GM04503 (cell line): ENCODE measurements at regions not wholly inside any gene's neighbourhood (a gene's known extent, or its start where the extent isn't known, plus 50 kb on each side); places are given as distances from the start of the nearest gene placed in this dataset.
A peak's percentile ranks its signal among the peaks of the same experiment; 100 is the strongest.

Experiments used
- DNase-seq: peaks from one replicate; pipeline ENCODE4 v3.0.0-alpha.2; 2012; ENCODE audit warnings: low read depth

- no peak for DNase-seq
These were observed 53.0 kb upstream of the SMOX start for GRCh38 chr20:4095639-4096038.

DNA sequence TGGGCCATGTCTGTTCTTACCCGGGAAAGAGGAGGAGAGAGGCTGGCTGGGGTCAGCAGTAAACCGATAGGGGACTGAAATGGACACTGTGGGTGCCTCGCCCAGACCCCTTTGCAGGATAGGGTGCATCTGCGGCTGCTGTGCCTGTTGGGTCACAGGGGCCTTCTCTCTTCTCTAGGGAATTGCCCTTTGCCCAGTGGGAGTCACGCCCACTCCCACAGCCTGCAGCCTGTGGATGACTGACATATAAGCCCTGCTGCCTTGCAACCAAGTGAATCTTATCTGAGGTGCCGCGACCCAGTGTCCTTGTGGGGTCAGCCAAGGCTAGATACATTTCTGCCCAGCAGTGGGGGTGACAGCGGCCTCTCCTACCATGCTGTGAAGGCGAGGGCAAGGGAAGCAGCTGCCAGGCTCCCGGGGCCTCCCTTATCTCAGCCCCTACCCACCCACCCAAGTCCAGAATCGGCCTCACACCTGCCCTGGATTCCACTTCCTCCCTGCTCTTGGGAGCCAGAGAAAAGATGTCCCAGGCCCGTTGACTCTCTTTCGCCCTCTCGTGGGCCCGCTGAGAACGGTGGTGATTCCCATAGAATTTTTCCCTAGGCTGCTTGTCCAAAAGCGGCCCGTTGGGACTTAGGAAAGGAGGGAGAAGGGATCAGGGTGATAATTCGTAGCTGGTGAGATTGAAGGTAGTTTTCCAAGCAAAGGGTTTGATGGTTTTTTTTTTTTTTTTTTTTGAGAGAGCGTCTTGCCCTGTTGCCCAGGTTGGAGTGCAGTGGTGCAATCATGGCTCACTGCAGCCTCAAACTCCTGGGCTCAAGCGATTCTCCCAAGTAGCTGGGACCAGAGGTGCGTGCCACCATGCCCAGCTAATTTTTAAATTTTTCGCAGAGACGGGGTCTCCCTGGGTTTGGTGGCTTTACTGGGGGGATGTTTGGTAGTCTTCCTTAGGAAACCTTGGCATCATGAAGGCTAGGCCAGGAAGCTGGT lies 56.8 kb upstream of the SMOX start:
- no peak for DNase-seq

DNA sequence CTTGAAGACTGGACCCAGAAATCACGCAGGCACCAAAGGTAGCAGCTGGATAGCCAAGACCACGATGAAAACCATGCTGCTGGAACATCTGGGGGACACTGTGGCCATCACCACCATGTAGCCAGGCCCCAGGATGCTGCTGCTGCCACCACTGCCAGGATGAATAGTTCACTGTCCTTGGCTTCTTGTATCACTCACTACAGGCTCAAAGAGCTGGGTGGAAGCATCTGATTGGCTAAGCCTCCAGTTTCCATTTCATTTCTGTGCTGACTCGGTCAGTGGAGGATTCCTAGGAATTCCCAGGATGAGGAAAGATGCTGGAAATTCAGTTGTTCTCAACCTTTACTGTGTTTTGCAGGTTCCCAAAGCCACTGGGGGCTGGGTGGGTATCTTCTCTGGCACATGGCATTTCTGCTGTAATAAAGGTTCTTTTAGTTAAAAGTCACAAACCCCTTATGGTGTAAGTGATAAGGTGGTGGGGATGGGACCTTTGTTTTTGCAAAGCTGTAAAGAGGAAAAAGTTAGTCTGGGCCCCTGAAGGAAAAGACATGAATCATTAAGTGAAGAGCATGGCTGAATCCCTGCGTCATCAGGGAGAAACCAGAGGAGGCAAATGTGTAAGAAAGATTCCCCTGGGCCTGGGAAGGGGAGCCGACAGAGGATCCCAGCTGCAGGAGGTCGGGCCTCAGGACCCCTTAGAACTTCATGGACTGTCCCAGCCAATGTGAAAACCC lies 57.7 kb upstream of the SMOX start:
- DNase-seq = peak; percentile 53

DNA sequence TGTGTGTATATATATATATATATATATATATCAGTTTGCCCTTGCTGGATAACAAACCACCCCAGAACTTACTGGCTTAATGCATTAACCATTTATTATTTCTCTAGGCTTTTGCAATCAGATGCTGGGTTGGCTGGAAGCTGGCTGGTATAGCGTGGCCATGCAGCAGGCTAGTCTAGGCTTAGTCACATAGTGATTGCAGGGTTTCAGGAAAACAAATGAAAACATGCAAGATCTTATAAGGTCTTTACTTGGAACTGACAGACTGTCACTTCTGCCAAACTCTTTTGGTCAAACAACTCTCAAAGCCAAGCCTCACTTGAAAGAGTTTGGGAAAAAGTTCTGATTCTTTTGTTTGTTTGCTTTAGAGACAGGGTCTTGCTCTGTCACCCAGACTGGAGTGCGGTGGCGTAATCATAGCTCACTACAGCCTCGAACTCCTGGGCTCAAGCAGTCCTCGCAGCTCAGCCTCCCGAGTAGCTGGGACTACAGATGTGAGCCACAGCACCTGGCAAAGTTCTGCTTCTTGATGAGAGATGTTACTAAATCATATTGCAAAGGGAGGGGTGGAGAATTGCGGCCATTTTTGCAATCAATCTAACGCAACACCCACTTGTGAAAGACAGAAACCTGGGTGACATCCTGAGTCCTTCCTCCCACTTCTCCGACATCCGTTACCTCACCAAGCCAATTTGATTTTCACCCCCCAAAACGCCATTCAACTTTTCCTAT lies 58.7 kb upstream of the SMOX start:
- DNase-seq = no peak

DNA sequence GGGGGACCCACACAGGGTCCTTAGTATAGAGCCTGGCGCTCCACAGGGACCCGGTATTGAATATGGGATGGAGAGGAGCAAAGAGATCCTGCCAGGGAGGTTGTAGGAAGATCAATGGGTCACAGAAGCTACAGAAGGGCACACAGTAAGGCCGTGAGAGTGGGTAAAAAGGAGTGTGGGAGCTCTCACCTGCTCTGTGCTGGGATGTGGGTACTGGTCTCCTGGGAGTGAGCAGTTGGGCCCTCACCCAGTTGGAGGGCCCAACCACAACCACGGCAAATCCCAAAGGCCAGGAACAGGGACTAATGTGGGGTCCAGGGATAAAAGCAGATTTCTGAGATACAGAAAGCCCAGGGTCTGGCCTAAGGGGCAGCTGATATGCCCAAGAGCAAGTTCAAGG lies 59.9 kb upstream of the SMOX start:
- no peak for DNase-seq

- DNase-seq = no peak
These were observed 60.7 kb upstream of the SMOX start for GRCh38 chr20:4087923-4088322.

GRCh38 chr20:4086771-4087687 lies 61.6 kb upstream of the SMOX start:
- DNase-seq = no peak

GRCh38 chr20:4084721-4085120 lies 63.9 kb upstream of the SMOX start:
- no peak for DNase-seq

- DNase-seq = no peak
These were observed 64.5 kb upstream of the SMOX start for GRCh38 chr20:4084096-4084495.

- DNase-seq = no peak
These were observed 65.3 kb upstream of the SMOX start for GRCh38 chr20:4083098-4083865.

DNA sequence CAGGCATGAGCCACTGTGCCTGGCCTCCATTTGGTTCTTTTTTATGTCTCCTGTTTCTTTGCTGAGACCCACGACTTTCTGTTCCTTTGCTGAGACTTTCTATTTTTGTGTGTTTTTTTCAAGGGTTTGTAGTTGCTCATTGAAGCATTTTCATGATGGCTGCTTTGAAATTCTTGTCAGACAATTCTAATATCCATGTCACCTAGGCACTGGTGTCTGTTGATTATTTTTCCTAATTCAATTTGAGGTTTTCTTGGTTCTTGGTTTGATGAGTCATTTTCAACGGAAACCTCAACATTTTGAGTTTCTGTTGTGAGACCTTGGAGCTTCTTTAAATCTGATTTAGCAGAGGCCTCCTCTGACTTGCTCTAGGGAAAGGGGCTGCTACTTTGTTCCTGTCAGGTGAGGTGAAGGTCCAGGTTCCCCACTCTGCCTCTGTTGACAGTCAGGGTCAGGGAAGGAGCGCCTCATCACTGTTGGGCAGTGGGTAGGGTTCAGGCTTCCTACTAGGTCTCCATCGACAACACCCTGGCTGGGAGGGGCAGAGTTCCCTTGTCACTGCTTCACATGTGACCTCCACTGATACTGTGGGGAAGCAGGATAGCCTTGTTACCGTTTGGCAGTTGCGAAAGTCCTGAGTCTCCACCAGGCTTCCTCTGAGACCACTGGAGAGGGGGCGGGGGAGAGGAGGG lies 66.1 kb upstream of the SMOX start:
- no peak for DNase-seq

DNA sequence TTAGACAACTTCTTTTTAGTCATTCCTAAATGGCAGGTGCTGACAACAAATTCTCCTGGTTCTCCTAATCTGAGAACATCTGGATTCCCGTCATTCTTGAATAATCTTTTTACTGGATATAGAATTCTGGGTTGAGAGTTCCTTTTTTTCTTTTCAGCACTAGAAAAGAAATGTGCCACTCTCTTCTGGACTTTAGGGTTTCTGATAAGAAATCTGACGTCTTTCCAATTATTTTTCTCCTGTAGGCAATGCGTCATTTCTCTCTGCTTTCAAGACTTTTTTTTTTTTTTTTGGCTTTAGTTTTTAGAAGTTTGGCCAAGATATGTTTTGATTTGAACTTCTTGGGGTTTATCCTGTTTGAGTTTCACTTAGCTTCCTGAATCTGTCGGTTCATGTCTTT lies 66.1 kb upstream of the RNF24 start:
- DNase-seq = no peak

GRCh38 chr20:4076671-4077070 lies 61.3 kb upstream of the RNF24 start:
- DNase-seq = peak; percentile 82

DNA sequence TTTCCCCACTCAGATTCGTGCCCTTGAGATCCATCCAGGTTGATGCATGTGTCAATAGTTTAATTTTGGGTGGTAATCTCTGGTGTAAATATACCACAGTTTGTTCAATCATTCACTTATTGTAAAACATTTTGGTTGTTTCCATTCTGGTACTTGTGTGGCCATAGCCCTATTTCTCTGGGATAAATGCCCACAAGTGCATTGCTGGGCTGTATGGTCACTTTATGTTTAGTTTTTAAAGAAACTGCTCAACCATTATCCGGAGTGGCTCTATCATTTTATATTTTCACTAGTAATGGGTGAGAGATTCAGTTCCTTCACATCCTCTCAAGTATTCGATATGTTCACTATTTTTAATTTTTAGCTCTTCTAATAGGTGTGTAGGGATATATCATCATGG lies 60.7 kb upstream of the RNF24 start:
- DNase-seq = no peak

DNA sequence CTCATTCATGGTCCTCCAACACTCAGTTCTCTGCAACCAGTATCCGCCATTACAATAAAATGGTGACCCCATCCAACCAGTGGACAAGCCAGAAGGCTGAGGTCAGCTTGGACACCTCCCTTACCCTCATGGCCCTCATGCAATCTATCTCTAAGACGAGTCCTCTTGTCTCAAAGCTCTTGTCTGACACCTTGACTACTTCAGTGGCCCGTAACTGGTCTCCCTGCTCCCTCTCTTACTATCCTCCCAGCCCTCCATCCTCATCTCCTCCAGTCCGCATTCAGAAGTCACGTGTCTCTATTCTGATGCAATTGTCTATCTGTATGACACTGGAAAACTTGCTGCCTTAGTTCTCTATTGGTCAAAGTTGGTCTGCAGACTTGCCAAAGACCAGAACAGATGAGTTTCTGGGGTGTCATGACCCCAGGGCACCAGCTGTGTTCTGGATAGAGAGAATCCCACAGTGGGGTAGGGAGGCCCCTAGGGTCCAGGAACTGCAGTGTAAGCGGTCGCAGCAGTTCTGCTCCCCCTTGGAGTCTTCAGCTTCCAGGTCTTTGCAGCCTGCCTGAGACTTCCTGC lies 59.6 kb upstream of the RNF24 start:
- DNase-seq = no peak

- DNase-seq = no peak
These were observed 58.7 kb upstream of the RNF24 start for GRCh38 chr20:4073852-4074741.

DNA sequence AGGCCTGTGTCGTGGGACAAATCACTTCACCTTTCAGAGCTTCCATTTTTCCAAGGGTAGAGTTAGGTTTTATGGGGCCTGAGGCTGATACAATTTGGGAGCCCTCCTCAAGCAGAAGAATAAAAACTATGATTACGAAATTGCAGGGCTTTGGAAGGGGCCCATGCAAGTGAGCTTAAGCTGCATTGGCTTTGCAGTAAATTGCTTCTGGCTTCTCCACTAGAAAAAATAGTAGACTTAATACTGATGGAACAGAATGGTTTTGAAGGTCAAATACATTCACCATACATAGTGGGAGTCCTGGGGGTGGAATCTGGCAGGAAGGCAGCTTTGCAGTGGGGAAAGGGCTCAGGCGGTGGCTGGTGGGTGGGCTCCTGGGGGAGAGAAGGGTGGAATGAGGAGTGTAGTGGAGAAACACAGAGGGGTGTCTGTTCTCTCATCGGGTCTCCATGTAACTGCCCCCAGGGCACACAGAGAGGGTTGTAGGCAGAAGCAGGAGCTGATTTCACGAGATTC lies 55.9 kb upstream of the RNF24 start:
- DNase-seq = no peak
